Heart left ventricle (tissue), 16 donors: ENCODE measurements at regions not wholly inside any gene's neighbourhood (a gene's known extent, or its start where the extent isn't known, plus 50 kb on each side); places are given as distances from the start of the nearest gene placed in this dataset.

Experiments used
- ATAC-seq, 4 donors: fragments of 200-7000 bp; cut with Tn5 transposase; one replicate each; pipeline ENCODE4 v1.9.1; 2020 to 2022; ENCODE audit warnings: moderate library complexity in 4 of 4, mild to moderate bottlenecking in 3 of 4, moderate number of reproducible peaks in 1 of 4
- DNase-seq, 5 donors: peaks; one replicate each; pipeline ENCODE4 v3.0.0-alpha.2; 2020
- H3K27ac ChIP-seq, 12 donors: fragments of 200-600 bp; sonication (generic) in 4 of 12; one replicate each; pipeline versions ENCODE4 v1.5.0 to v1.8.0; 2016 to 2022; ENCODE audit warnings: mild to moderate bottlenecking in 2 of 12
- H3K27me3 ChIP-seq, 9 donors: fragments of 200-600 bp; sonication (generic) in 2 of 9; one replicate each; pipeline versions ENCODE4 v1.5.1 to v1.8.0; 2016 to 2022; ENCODE audit warnings: mild to moderate bottlenecking in 3 of 9
- H3K36me3 ChIP-seq, 9 donors: fragments of 200-600 bp; sonication (generic) in 2 of 9; one replicate each; pipeline versions ENCODE4 v1.5.0 to v1.8.0; 2018 to 2022; ENCODE audit warnings: mild to moderate bottlenecking in 2 of 9
- H3K4me1 ChIP-seq, 12 donors: fragments of 200-600 bp; sonication (generic) in 4 of 12; one replicate each; pipeline versions ENCODE4 v1.5.0 to v1.8.0; 2016 to 2022; ENCODE audit warnings: mild to moderate bottlenecking in 3 of 12
- H3K4me3 ChIP-seq, 12 donors: fragments of 200-600 bp; sonication (generic) in 4 of 12; one replicate each; pipeline versions ENCODE4 v1.5.0 to v1.8.0; 2017 to 2022; ENCODE audit warnings: mild to moderate bottlenecking in 9 of 12, moderate library complexity in 4 of 12
- H3K9me3 ChIP-seq, 12 donors: fragments of 200-600 bp; sonication (generic) in 4 of 12; one replicate each; pipeline versions ENCODE4 v1.5.0 to v1.8.0; 2016 to 2022; ENCODE audit warnings: mild to moderate bottlenecking in 1 of 12
- CTCF ChIP-seq, 12 donors: fragments of 200-600 bp; sonication (generic) in 4 of 12; IDR thresholded peaks; one replicate each; pipeline versions ENCODE4 v1.5.0 to v1.8.0; 2018 to 2022; ENCODE audit warnings: antibody characterized with exemption in 12 of 12, mild to moderate bottlenecking in 5 of 12
- POLR2A ChIP-seq, 2 donors: fragments of 450-650 bp; IDR thresholded peaks; one replicate each; pipeline ENCODE4 v1.6.1; 2017; ENCODE audit warnings: antibody characterized with exemption in 2 of 2, mild to moderate bottlenecking in 2 of 2, moderate library complexity in 2 of 2
- WGBS, 4 donors: extraction: QIAGEN DNeasy Blood & Tissue Kit in 2 of 4; methylation state at CpG; one replicate each; pipeline versions ENCODE4 v1.1.5 to v1.1.7; 2013 to 2018; 5-methylcytosine and 5-hydroxymethylcytosine counted together
- intact Hi-C, 10 donors: fragments of 100-400 bp; cut with DNase I; formaldehyde crosslinking; loops; one replicate each; pipeline versions ENCODE4 v1.11.1 to v1.14.2; 2022
- donor health status: ischemic (EF 13 %, LVEDD 7.1; RV severe dilation, severe dysfunction).
- donor health status: healthy with polysubstance abuse.
- donor health status: DM: no; HTN: yes; CAD: no.
- donor health status: DM: no; HTN: no; CAD: no.
- donor health status: ischemic (EF 25% LVEDD 6.9; RV normal size, moderate dysfunction).
- donor health status: ischemic (EF 25% LVEDD 5.7; RV mildly dilated, moderate dysfunction).
- donor health status: healthy.
- donor health status: DM: yes; HTN: yes; CAD: no.
- donor health status: ischemic (EF 35%, LVEDD 5.7; RV mildly dilated, moderate dysfunction).
- donor health status: nonischemic (EF 11% LVEDD 7.7; RV severe dilation, severe dysfunction).
- donor health status: DM: yes; HTN: yes; CAD: no.
- donor health status: PGD.
- donor health status: ischemic (EF 29% LVEDD 5.4; RV normal size, mild dysfunction).
- donor health status: nonischemic (EF 23%, LVEDD 6.1; RV moderate dilation, normal function).

- H3K27ac ChIP-seq = no peak overlapping the region
- TF ChIP-seq CTCF (IDR thresholded peaks at IDR 0.05) = no peak
- TF ChIP-seq POLR2A (IDR thresholded peaks at IDR 0.05) = no peak
- H3K4me3 ChIP-seq = no peak overlapping the region
- H3K27me3 ChIP-seq = no peaks in the 10 kb centered on the region
- DNase-seq (no peak), ATAC-seq (no peak)
- H3K9me3 ChIP-seq = peaks cover 0 to 2% (median 0%) of the 10 kb centered on the region in 12 donors
- 79 to 85% (median 79%) methylated on average over 4 to 5 of the region's 5 CpGs for WGBS, 4 donors
- intact Hi-C loops = no loop called here
- no peaks in the 10 kb centered on the region for H3K4me1 ChIP-seq
- no peaks in the 10 kb centered on the region for H3K36me3 ChIP-seq
Observed at GRCh38 chr12:74985986-74986319, 223.7 kb downstream of the KCNC2 start.

- no peak overlapping the region for H3K27ac ChIP-seq
- ATAC-seq (no peak), DNase-seq (no peak)
- intact Hi-C loops = no loop called here
- TF ChIP-seq CTCF (IDR thresholded peaks at IDR 0.05) (no peak), POLR2A (IDR thresholded peaks at IDR 0.05) (no peak)
- H3K4me3 ChIP-seq = no peak overlapping the region
- H3K4me1 ChIP-seq = no peaks in the 10 kb centered on the region
- peaks cover 0 to 7% (median 0%) of the 10 kb centered on the region in 12 donors for H3K9me3 ChIP-seq
- H3K36me3 ChIP-seq = no peaks in the 10 kb centered on the region
- H3K27me3 ChIP-seq = no peaks in the 10 kb centered on the region
Observed at GRCh38 chr12:74988156-74988555, 221.5 kb downstream of the KCNC2 start.
